H9 (cell line): ENCODE measurements at regions not wholly inside any gene's neighbourhood (a gene's known extent, or its start where the extent isn't known, plus 50 kb on each side); places are given as distances from the start of the nearest gene placed in this dataset.

Source experiments
- DNase-seq: peaks from one replicate; pipeline ENCODE4 v3.0.0-alpha.2; 2017
- H2AFZ ChIP-seq: one replicate; pipeline ENCODE4 v1.6.1; 2013; ENCODE audit warnings: mild to moderate bottlenecking, low read length, control low read depth, moderate library complexity
- H2AK5ac ChIP-seq: 2 replicates; pipeline ENCODE4 v1.6.1; 2013; ENCODE audit warnings: low read length, control low read depth, mixed read lengths; ENCODE audit not compliant: insufficient read length
- H2BK120ac ChIP-seq: one replicate; pipeline ENCODE4 v1.6.1; 2013; ENCODE audit warnings: low read depth, mild to moderate bottlenecking, low read length, control low read depth, inconsistent platforms; ENCODE audit not compliant: poor library complexity, severe bottlenecking
- H2BK12ac ChIP-seq: 2 replicates; pipeline ENCODE4 v1.6.1; 2013; ENCODE audit warnings: low read length, control low read depth, mixed read lengths, low read depth; ENCODE audit not compliant: insufficient read length
- H2BK15ac ChIP-seq: 2 replicates; pipeline ENCODE4 v1.6.1; 2013; ENCODE audit warnings: low read depth, low read length, control low read depth
- H2BK20ac ChIP-seq: one replicate; pipeline ENCODE4 v1.6.1; 2013; ENCODE audit warnings: low read depth, mild to moderate bottlenecking, low read length, control low read depth, inconsistent platforms; ENCODE audit not compliant: poor library complexity, severe bottlenecking
- H2BK5ac ChIP-seq: 2 replicates; pipeline ENCODE4 v1.6.1; 2013; ENCODE audit warnings: low read length, control low read depth, mixed read lengths; ENCODE audit not compliant: insufficient read length
- H3K14ac ChIP-seq: 2 replicates; pipeline ENCODE4 v1.6.1; 2013; ENCODE audit warnings: low read length, control low read depth; ENCODE audit not compliant: insufficient read depth
- H3K18ac ChIP-seq: 2 replicates; pipeline ENCODE4 v1.6.1; 2013; ENCODE audit warnings: low read depth, mild to moderate bottlenecking, mixed read lengths, low read length, control low read depth; ENCODE audit not compliant: insufficient read length
- H3K23ac ChIP-seq: 2 replicates; pipeline ENCODE4 v1.6.1; 2013; ENCODE audit warnings: low read length, control low read depth, mixed read lengths, low read depth; ENCODE audit not compliant: insufficient read length
- H3K23me2 ChIP-seq: 2 replicates; pipeline ENCODE4 v1.6.1; 2013; ENCODE audit warnings: low read depth, mild to moderate bottlenecking, mixed read lengths, low read length, control low read depth; ENCODE audit not compliant: insufficient read length, poor library complexity, severe bottlenecking
- H3K27ac ChIP-seq: 2 replicates; pipeline ENCODE4 v1.5.1; 2013; ENCODE audit warnings: low read length, control low read depth, mixed read lengths, low read depth; ENCODE audit not compliant: insufficient read length
- H3K27me3 ChIP-seq: 2 replicates; pipeline ENCODE4 v1.6.1; 2013; ENCODE audit warnings: low read length, control low read depth, inconsistent platforms; ENCODE audit not compliant: insufficient read depth
- H3K4ac ChIP-seq: 2 replicates; pipeline ENCODE4 v1.6.1; 2013; ENCODE audit warnings: low read depth, mild to moderate bottlenecking, control low read depth, inconsistent platforms, low read length, moderate library complexity
- H3K4me1 ChIP-seq: 2 replicates; pipeline ENCODE4 v1.6.1; 2013; ENCODE audit warnings: low read length, control low read depth, inconsistent platforms; ENCODE audit not compliant: insufficient read depth
- H3K4me2 ChIP-seq: 2 replicates; pipeline ENCODE4 v1.6.1; 2013; ENCODE audit warnings: low read length, control low read depth, mixed read lengths; ENCODE audit not compliant: insufficient read length, insufficient read depth
- H3K56ac ChIP-seq: 2 replicates; pipeline ENCODE4 v1.6.1; 2013; ENCODE audit warnings: low read depth, mild to moderate bottlenecking, mixed read lengths, low read length, control low read depth; ENCODE audit not compliant: insufficient read length
- H3K79me1 ChIP-seq: 2 replicates; pipeline ENCODE4 v1.6.1; 2013; ENCODE audit warnings: low read depth, mild to moderate bottlenecking, moderate library complexity, low read length, control low read depth, inconsistent platforms; ENCODE audit not compliant: insufficient read depth, poor library complexity, severe bottlenecking
- H3K79me2 ChIP-seq: 2 replicates; pipeline ENCODE4 v1.6.1; 2013; ENCODE audit warnings: low read length, control low read depth, inconsistent platforms; ENCODE audit not compliant: insufficient read depth
- H3K9ac ChIP-seq: 2 replicates; pipeline ENCODE4 v1.6.1; 2013; ENCODE audit warnings: low read length, control low read depth, mixed read lengths; ENCODE audit not compliant: insufficient read length; ENCODE audit errors: extremely low read depth
- H3K9me3 ChIP-seq: one replicate; pipeline ENCODE4 v1.6.1; 2013; ENCODE audit warnings: low read depth, low read length, inconsistent platforms; ENCODE audit not compliant: control insufficient read depth
- H3T11ph ChIP-seq: one replicate; pipeline ENCODE4 v1.6.1; 2013; ENCODE audit warnings: mild to moderate bottlenecking, low read length, control low read depth, inconsistent platforms
- H4K20me1 ChIP-seq: one replicate; pipeline ENCODE4 v1.6.1; 2013; ENCODE audit not compliant: control insufficient read depth, insufficient read length, insufficient read depth
- H4K5ac ChIP-seq: 2 replicates; pipeline ENCODE4 v1.6.1; 2013; ENCODE audit warnings: low read depth, mild to moderate bottlenecking, mixed read lengths, low read length, control low read depth; ENCODE audit not compliant: insufficient read length
- H4K8ac ChIP-seq: replicated peaks from 2 replicates; pipeline ENCODE4 v1.6.1; 2013; ENCODE audit warnings: low read length, control low read depth, mixed read lengths, low read depth; ENCODE audit not compliant: insufficient read length
- H4K91ac ChIP-seq: 2 replicates; pipeline ENCODE4 v1.6.1; 2013; ENCODE audit warnings: low read depth, mild to moderate bottlenecking, moderate library complexity, mixed read lengths, low read length, control low read depth; ENCODE audit not compliant: insufficient read length
- H3K27ac Mint-ChIP-seq, 3 experiments: 2 replicates in 2 of 3; 3 replicates in 1 of 3; pipeline ENCODE4 v1.8.0; 2020 to 2021; ENCODE audit warnings: mixed read lengths in 3 of 3, mild to moderate bottlenecking in 1 of 3, moderate library complexity in 1 of 3
- H3K27me3 Mint-ChIP-seq: 2 replicates; pipeline ENCODE4 v1.8.0; 2021; ENCODE audit warnings: low read depth, mild to moderate bottlenecking, moderate library complexity, mixed read lengths
- H3K36me3 Mint-ChIP-seq, 3 experiments: 2 replicates in 2 of 3; 3 replicates in 1 of 3; pipeline ENCODE4 v1.8.0; 2020 to 2021; ENCODE audit warnings: low read depth in 3 of 3, mixed read lengths in 3 of 3; ENCODE audit not compliant: insufficient read depth in 1 of 3
- H3K4me1 Mint-ChIP-seq, 2 experiments: 2 replicates each; pipeline ENCODE4 v1.8.0; 2020; ENCODE audit warnings: mixed read lengths in 2 of 2
- H3K4me3 Mint-ChIP-seq, 2 experiments: 2 replicates in 1 of 2; 3 replicates in 1 of 2; pipeline ENCODE4 v1.8.0; 2020 to 2021; ENCODE audit warnings: mild to moderate bottlenecking in 2 of 2, mixed read lengths in 2 of 2, moderate library complexity in 1 of 2
- H3K9me3 Mint-ChIP-seq, 2 experiments: 2 replicates in 1 of 2; 3 replicates in 1 of 2; pipeline ENCODE4 v1.8.0; 2020; ENCODE audit warnings: mild to moderate bottlenecking in 2 of 2, mixed read lengths in 2 of 2, moderate library complexity in 1 of 2
- TF ChIP-seq, protein P1 (sequence below): fragments of 200-600 bp; sonication (generic); conservative IDR thresholded peaks from 3 replicates; pipeline ENCODE4 v1.8.0; 2021; ENCODE audit warnings: antibody characterized with exemption, mild to moderate bottlenecking

DNA sequence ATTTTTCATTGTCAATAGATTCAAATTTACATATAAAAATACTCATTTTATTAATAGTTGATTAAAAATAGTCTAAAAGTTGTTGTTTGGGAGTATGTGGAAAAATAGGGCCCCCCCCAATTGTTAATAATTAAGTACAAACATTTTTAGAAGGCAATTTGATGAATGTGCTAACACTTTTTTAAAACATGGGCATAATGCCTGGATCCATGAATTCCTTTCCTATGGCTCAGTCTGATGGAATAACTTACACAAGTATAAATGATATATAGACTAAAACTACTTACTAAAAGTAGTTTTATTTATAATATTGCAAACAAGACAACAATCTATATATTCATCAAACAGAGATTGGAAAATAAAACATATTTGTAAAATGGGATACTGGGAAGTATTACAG is 247.2 kb upstream of the LRRN1 start:
- Histone ChIP-seq H4K91ac (no peak overlapping the region), H3K18ac (no peak overlapping the region), H4K5ac (no peak overlapping the region), H2AK5ac (no peak overlapping the region), H2BK120ac (no peak overlapping the region), H4K20me1 (no peaks in the 10 kb centered on the region), H2BK20ac (no peak overlapping the region), H2BK12ac (no peak overlapping the region), H3K79me2 (no peaks in the 10 kb centered on the region), H3K4ac (no peak overlapping the region), H2AFZ (no peak overlapping the region), H3K4me2 (no peak overlapping the region), H3K27ac (no peak overlapping the region), H3T11ph (no peak overlapping the region), H2BK5ac (no peak overlapping the region), H3K9ac (no peak overlapping the region), H3K79me1 (no peaks in the 10 kb centered on the region), H3K23ac (no peak overlapping the region), H3K4me1 (no peaks in the 10 kb centered on the region), H2BK15ac (no peak overlapping the region), H3K27me3 (no peaks in the 10 kb centered on the region), H3K9me3 (no peaks in the 10 kb centered on the region), H3K23me2 (no peaks in the 10 kb centered on the region), H4K8ac (no peak overlapping the region), H3K14ac (no peak overlapping the region), H3K56ac (no peak overlapping the region)
- no peak overlapping the region for H3K4me3 Mint-ChIP-seq
- H3K36me3 Mint-ChIP-seq = peaks cover 0 to 5% (median 0%) of the 10 kb centered on the region in 3 experiments; a peak in 1 of 7 replicates
- H3K27me3 Mint-ChIP-seq = peaks cover 6% of the 10 kb centered on the region
- H3K4me1 Mint-ChIP-seq = no peaks in the 10 kb centered on the region
- peaks cover 4 to 6% of the 10 kb centered on the region in 2 experiments; a peak in 3 of 5 replicates for H3K9me3 Mint-ChIP-seq
- H3K27ac Mint-ChIP-seq = no peak overlapping the region
- TF ChIP-seq, protein P1, sequence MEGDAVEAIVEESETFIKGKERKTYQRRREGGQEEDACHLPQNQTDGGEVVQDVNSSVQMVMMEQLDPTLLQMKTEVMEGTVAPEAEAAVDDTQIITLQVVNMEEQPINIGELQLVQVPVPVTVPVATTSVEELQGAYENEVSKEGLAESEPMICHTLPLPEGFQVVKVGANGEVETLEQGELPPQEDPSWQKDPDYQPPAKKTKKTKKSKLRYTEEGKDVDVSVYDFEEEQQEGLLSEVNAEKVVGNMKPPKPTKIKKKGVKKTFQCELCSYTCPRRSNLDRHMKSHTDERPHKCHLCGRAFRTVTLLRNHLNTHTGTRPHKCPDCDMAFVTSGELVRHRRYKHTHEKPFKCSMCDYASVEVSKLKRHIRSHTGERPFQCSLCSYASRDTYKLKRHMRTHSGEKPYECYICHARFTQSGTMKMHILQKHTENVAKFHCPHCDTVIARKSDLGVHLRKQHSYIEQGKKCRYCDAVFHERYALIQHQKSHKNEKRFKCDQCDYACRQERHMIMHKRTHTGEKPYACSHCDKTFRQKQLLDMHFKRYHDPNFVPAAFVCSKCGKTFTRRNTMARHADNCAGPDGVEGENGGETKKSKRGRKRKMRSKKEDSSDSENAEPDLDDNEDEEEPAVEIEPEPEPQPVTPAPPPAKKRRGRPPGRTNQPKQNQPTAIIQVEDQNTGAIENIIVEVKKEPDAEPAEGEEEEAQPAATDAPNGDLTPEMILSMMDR = no peak
- DNase-seq = no peak
